ENCODE measurements at regions not wholly inside any gene's neighbourhood (a gene's known extent, or its start where the extent isn't known, plus 50 kb on each side); places are given as distances from the start of the nearest gene placed in this dataset.

GRCh38 chr18:75926811-75927210, 499.3 kb upstream of the SMIM21 start:
- TF ChIP-seq CTCF (IDR thresholded peaks at IDR 0.05; ENCODE audit: low read length) (no peak), EZH2 (optimal IDR thresholded peaks at IDR 0.05; ENCODE audit: low read depth, low read length) (no peak)
